Stromal cell of bone marrow (primary cell): ENCODE measurements at regions not wholly inside any gene's neighbourhood (a gene's known extent, or its start where the extent isn't known, plus 50 kb on each side); places are given as distances from the start of the nearest gene placed in this dataset.

Experiments
- DNase-seq: peaks from one replicate; pipeline ENCODE4 v3.0.0-alpha.2; 2012; ENCODE audit warnings: low read depth

- no peak for DNase-seq
Measured at GRCh38 chr16:49910541-49911071, 54.7 kb upstream of the ZNF423 start.

DNA sequence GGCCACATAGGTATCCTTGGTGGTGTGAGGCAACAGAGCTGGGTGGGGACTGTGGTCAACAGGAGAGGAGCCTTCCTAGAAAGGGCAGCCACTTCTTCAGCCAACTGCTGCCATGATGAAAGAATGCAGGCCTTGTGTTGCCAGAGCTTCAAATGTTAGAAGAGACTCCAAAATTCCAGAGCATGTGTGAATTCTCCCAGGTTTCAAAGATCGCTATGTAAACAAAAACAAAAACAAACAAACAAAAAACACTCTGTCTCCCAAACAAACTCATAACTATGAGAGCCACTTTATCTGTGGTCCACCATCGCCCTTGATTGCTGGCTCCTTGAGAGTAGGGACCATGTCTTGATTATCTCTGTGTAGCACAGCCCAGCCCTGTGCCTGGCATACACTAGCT is 55.5 kb upstream of the ZNF423 start:
- no peak for DNase-seq

DNA sequence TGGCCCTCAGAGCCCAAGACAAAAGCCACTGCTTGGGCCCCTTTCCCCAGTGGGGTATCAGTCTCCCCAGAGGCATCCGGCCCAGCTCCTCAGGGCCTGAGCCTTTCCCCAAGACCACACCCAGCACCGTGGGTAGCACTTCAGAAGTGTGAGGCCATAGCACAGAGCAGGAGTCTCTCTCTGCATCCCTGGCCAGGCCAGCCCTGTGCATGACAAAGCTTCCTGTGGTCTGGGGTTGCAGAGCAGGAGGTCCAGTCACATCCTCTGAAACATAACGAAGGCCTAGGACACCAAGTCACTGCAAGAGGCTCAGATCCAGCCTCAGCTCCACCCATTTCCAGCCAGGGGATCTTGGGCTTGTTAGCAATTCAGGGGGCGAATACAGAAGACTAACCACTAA is 56.8 kb upstream of the ZNF423 start:
- DNase-seq, result no peak

- no peak for DNase-seq
Measured at GRCh38 chr16:49913720-49914119, 57.8 kb upstream of the ZNF423 start.

- no peak for DNase-seq
Measured at GRCh38 chr16:49914657-49915056, 58.7 kb upstream of the ZNF423 start.

DNA sequence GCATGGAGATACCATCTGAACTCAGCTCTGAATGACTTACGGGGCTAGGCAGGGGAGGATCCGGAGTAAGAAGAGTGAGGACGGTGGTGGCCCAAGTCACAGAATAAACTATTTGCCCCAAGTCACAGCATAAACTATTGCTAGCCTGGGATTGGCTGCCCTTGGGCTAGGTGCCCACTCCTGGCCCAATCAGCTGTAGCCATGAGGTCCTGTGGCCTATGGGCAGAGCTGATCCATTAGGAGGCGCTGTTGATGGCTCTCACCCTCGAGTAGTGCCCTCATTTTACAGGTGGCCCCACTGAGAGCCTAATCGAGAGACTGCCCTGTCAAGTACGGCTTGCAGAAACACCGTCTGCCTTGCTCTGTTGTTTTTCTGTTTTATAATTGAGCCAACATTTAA is 62.3 kb upstream of the ZNF423 start:
- no peak for DNase-seq

GRCh38 chr16:49919327-49919726 is 63.4 kb upstream of the ZNF423 start:
- DNase-seq, result no peak

- no peak for DNase-seq
Measured at GRCh38 chr16:49920397-49920796, 64.5 kb upstream of the ZNF423 start.

DNA sequence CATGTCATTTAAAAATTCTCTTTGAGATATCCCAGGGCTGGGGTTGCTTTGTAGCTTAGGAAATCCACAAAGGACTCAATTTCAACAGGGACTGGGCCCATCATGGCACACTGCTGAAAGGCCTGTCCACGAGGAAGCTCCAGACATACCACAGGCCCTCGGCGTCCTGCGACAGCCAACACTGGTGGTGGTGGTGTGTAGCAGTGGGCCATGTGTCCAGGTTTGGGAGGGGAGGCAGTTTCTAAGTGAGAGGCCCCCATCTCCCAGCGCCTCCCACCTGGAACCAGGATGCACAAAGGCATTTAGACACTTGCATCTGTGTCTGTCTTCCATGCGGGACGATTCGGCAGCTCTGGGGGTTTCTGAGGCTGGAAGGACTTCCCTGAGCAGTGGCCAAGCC is 65.2 kb upstream of the ZNF423 start:
- no peak for DNase-seq

- peak; percentile 21 for DNase-seq
Measured at GRCh38 chr16:49921791-49922456, 66.0 kb upstream of the ZNF423 start.

DNA sequence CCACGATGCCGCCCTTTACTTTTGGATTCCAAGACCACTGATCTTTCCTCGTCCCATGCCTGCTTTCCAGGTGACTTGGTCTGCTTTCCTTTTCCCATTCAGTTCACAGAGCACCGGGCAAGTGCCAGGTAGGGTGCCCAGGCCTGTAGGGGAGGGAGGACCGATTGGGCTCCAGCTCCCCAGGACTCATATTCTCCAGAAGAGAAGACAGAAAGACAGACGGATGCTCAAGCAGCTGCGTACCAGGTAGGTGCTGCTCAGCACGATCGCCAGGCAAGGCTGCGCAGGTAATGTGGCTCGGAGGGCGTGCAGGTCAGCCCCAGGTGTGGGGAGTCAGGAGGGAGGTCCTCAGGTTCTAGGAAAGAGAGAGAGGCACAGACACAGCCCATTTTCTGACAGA is 67.5 kb upstream of the ZNF423 start:
- no peak for DNase-seq

GRCh38 chr16:49924078-49924477 is 68.2 kb upstream of the ZNF423 start:
- no peak for DNase-seq

DNA sequence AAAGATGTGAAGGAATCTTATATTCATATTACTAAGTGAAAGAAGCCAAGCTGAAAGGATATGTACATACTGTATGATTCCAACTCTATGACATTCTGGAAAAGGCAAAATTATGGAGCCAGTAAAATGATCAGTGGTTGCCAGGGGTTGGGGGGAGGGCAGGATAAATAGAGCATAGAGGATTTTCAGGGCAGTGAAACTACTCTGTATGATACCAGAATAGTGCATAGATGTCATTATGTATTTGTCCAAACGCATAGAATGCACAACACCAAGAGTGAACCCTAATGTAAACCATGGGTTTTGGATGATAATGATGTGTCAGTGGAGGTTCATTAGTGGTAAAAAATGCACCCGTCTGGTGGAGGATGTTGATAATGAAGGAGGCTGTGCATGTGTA is 71.0 kb upstream of the ZNF423 start:
- no peak for DNase-seq

- no peak for DNase-seq
Measured at GRCh38 chr16:49928176-49929041, 72.5 kb upstream of the ZNF423 start.

- no peak for DNase-seq
Measured at GRCh38 chr16:49929626-49930025, 73.7 kb upstream of the ZNF423 start.

DNA sequence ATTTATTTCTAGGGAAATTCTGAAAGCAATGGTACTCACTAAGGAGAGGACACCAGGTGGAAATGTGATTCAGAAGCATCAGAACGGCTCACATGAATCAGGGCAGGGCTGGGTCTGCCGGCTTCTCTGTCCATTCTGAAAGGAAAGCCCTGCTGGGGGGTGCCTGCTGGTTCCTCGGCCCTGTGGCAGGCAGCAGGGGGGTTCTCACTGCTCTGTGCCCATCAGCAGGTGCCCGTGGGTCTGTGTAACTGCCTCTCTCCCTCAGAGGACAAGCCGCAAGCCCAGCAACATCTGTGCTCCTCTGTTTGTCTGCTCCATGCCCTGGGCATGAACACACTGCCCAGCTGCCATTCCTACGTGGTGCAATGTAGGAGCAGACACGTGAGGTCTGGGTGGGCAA is 74.9 kb upstream of the ZNF423 start:
- no peak for DNase-seq

DNA sequence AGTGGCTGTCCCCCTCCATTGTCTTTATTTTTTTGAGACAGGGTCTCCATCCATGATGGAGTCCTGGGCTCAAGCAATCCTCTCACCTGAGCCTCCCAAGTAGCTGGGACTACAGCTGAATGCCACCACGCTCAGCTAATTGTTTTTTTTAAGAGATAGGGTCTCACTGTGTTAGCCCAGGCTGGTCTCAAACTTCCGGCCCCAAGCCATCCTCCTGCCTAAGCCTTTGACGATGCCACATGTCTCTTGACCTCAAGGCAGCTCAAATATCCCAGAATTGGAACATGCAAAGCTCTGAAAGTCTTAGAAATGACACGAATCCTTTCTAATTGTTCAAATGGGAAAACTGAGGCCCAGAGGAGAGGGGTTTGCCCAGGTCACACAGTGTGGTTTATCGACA is 75.4 kb upstream of the ZNF423 start:
- no peak for DNase-seq

GRCh38 chr16:49931916-49932315 is 76.0 kb upstream of the ZNF423 start:
- DNase-seq, result no peak

DNA sequence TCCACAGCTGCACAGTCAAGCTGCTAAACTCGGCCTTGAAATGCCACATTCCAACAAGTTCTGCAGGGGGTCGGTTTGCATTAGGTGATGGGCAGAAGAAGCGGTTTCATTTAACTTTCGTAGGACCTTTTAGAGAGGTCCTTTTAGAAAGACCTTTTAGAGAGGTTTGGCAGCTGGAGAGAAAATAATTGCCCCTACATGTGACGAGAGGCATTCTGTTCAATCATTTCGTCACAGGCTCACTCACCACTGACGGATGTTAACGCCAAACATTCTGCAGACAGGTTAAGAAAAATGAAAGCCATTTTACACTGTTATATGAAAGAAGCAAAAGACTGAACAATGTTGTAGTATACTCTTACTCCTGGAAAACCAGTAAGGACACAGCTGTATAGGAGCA is 76.5 kb upstream of the ZNF423 start:
- DNase-seq, result no peak

GRCh38 chr16:49932946-49933345 is 77.0 kb upstream of the ZNF423 start:
- no peak for DNase-seq

- DNase-seq, result no peak
Measured at GRCh38 chr16:49936791-49937190, 80.9 kb upstream of the ZNF423 start.

DNA sequence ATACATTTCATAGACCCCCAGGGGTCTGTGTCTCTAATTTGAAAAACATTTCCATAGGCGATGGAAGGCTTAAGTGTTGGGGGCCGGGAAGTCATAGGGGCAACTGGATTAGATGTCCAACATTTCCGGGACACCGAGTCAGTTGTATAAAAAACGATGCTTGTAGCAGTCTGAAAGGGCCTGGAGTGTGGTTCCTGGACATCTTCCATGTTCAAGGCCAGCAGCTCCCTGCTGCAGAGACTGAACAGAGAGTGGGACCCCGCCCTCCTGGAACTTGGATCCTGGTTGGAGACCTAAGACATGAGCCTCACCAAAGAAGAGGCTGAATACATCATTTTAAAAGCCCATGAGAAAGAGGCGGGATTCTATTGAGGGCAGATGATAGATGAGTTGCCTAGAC is 82.0 kb upstream of the ZNF423 start:
- DNase-seq, result no peak

DNA sequence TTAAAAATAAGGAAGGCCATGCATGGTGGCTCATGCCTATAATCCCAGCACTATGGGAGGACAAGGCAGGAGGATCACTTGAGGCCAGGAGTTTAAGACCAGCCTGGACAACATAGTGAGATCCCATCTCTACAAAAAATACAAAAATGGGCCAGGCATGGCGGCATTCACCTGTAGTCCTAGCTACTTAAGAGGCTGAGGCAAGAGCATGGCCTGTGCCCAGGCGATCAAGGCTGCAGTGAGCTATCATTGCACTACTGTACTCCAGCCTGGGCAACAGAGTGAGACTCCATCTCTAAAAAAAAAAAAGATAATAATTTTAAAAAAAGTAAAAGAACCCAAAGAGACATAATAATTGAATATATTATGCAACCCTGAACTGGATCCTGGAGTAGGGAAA is 83.6 kb upstream of the ZNF423 start:
- DNase-seq, result no peak
